ENCODE measurements at regions not wholly inside any gene's neighbourhood (a gene's known extent, or its start where the extent isn't known, plus 50 kb on each side); places are given as distances from the start of the nearest gene placed in this dataset.

GRCh38 chr1:217373761-217374701 lies 256.9 kb downstream of the GPATCH2 start:
- no peak for TF ChIP-seq CTCF (IDR thresholded peaks at IDR 0.05; ENCODE audit: low read depth, low read length)

GRCh38 chr1:217372049-217372970 lies 258.6 kb downstream of the GPATCH2 start:
- no peak overlapping the region for H3K4me3 ChIP-seq (ENCODE audit: low read depth, low read length)
- no peak for TF ChIP-seq CTCF (IDR thresholded peaks at IDR 0.05; ENCODE audit: low read depth, low read length)

More at GRCh38 chr1:217373761-217374701, 256.9 kb downstream of the GPATCH2 start:
- H3K4me3 ChIP-seq (ENCODE audit: low read depth, low read length): no peak overlapping the region

GRCh38 chr1:217370757-217371156 lies 260.1 kb downstream of the GPATCH2 start:
- no peak for TF ChIP-seq CTCF (IDR thresholded peaks at IDR 0.05; ENCODE audit: low read depth, low read length)
- H3K4me3 ChIP-seq (ENCODE audit: low read depth, low read length): no peak overlapping the region

- H3K4me3 ChIP-seq (ENCODE audit: low read depth, low read length): no peak overlapping the region
- TF ChIP-seq CTCF (IDR thresholded peaks at IDR 0.05; ENCODE audit: low read depth, low read length): no peak
Measured at GRCh38 chr1:217369996-217370551, 260.8 kb downstream of the GPATCH2 start.

GRCh38 chr1:217369271-217369981 lies 261.5 kb downstream of the GPATCH2 start:
- no peak for TF ChIP-seq CTCF (IDR thresholded peaks at IDR 0.05; ENCODE audit: low read depth, low read length)

GRCh38 chr1:217364220-217364619 lies 266.7 kb downstream of the GPATCH2 start:
- H3K4me3 ChIP-seq (ENCODE audit: low read depth, low read length): no peak overlapping the region
- TF ChIP-seq CTCF (IDR thresholded peaks at IDR 0.05; ENCODE audit: low read depth, low read length): no peak

More at GRCh38 chr1:217369271-217369981, 261.5 kb downstream of the GPATCH2 start:
- no peak overlapping the region for H3K4me3 ChIP-seq (ENCODE audit: low read depth, low read length)

All from WI38 (cell line).